Activated CD4-positive, alpha-beta T cell treated with anti-CD3 and anti-CD28 coated beads, Interleukin-2, amount 50 U/mL, for 48 hours (primary cell): ENCODE measurements at regions not wholly inside any gene's neighbourhood (a gene's known extent, or its start where the extent isn't known, plus 50 kb on each side); places are given as distances from the start of the nearest gene placed in this dataset.
A peak's percentile ranks its signal among the peaks of the same experiment; 100 is the strongest.

Experiments used
- DNase-seq, 2 experiments: peaks; one replicate each; pipeline ENCODE4 v3.0.0-alpha.2; 2020

DNA sequence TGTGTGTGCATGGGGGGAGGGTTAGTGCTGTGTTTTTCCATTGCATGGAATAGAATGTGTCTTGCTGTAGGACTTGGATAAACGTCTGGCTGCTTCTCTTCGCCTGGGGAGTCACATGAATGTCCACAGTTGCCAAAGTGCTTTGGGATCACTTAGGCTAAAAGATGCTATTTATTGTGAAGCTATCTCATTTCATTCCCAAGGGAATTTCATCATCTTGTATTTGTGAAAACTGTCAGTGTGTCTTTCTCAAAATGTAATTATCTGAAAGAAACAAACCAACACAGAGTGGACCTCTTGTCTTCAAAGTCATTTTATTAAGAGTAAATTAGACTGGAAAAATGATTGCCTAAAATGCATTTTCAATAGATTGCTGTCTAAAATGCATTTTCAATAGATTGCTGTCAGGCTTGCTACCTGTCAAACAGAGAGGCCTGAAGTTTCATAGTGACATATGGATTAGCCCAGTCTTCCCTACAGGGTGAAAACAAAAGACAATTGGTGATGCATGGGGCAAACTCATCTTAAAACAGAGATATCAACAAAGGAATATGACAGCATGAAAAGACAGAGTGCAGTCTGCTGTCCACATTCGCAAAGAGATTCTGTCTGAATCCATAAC is 117.1 kb upstream of the GOLIM4 start:
- no peak for DNase-seq

DNA sequence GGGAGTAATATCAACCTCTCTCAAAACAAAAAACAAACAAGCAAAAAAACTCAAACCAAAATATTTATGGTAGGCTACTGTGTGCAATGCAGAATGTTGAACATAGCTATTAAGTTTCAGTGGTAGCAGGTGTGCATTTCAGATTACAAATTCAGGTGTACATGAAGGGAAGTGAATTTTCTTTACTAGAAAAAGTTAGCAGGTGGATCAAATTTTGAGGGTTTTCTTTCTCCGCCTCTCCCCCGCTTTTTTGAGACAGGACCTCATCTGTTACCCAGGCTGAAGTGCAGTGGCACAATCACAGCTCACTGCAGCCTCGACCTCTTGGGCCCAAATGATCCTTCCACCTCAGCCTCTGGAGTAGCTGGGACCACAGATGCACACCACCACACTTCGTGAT is 109.7 kb upstream of the GOLIM4 start:
- DNase-seq: no peak

DNA sequence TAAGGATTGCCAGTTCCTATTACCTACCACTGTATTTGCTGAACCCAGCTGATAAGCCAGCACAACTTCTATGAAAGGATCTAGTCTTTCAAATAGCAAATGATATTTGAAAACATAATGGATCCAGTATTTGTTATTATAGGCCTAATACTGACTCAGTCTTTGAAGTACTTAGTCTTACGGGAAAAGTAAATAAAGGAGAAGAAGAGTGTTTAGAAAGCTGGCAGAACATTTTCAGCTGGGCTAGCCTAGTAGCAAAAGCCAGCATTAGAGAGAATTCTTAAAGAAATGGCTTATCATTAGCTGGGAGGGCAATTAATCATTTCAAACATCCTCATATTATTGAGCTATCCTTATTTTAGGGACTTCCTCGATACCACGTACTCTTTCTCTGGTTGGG is 101.4 kb upstream of the GOLIM4 start:
- no peak for DNase-seq

DNA sequence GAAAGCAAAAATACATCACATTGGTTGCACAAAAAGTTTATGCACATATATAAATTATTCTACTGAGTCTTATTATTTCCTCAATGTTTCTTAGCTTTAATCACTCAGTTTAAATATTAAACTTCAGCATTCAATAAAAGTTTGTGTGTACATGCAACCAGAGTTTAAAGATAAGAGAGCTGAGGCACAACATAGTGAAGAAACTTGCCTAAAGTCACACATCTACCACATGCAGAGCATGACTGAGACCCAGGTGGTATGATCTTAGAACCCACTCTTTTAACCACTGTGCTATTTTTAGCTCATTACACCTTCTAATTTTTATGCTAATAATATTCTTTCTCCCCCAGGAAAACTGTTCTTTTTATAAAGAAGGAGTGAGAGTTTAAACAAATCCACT is 96.1 kb upstream of the GOLIM4 start:
- DNase-seq: no peak

DNA sequence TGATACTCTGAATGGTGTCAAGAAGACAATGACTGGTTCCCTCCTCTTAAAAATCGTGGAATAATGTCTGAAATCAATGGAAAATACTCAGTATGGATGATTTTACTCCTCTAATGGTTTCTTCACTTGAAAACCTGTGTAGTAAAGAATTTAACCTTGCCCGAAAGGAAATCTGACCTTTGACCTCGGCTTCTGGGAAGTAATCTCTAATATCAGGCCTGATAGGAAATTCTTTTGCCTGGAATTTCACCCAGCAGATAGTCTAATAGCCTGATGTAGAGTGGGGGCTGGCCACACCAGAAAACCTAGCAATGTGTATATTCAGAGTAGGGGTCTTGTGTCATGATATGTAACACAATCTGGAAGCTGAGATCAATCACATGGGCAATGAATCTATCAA is 91.5 kb upstream of the GOLIM4 start:
- no peak for DNase-seq

DNA sequence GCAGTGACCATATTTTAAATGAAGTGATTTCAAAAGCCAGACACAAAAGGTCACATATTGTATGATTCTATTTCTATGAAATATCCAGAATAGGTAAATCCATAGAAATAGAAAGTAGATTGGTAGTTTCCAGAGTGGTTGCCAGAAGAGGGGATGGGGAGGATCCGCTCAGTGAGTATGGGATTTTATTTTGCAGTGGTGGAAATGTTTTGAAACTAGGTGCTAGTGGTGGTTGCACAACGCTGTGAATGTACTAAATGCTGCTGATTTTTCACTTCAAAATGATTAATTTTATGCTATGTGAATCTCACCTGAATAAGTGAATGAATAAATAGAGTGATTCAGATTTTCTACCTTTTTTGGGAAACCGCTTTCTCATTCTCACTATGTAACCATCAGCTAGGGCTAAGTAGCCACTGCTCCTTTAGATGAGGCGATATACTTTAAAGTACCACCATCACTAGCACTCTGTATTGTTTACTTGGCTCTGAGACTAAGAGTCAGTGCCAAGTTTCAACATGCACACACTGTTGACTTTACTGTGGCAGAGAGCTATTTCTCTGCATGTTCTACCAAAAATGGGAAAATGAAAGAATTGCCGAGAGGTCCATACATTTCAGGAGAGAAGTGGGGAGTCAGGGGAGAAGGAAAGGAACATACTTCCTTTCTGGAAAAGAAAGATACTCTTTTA is 90.7 kb upstream of the GOLIM4 start:
- DNase-seq: no peak

DNA sequence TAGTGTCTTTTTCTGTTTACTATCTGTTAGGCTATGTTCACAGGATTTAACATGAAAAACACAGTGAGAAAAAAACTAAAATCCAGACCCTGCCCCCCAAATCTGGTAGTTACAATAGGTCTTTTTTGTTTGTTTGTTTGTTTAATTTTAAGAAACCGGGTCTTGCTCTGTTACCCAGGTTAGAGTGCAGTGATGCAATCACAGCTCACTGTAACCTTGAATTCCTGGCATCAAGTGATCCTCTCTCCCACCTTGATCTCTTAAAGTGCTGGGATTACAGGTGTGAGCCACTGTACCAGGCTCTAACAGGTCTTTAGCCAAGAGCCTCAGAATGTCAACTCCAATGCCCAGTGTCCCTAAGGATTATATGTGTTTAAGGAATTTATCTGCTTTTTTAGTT is 88.0 kb upstream of the GOLIM4 start:
- no peak for DNase-seq

DNA sequence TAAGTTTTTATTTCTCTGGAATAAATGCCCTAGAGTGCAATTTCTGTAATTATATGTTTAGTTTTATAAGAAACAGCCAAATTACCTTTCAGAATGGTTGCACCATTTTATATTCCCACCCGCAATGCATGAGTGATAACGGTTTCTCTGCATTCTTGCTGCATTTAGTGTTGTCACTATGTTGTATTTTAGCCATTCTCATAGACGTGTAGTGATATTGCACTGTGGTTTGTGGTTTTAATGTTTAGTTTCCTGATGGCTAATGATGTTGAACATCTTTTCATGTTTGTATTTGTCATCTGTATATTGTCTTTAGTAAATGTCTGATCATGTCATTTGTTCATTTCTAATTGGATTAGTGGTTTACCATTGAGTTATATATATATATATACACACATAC is 73.0 kb upstream of the GOLIM4 start:
- no peak for DNase-seq

DNA sequence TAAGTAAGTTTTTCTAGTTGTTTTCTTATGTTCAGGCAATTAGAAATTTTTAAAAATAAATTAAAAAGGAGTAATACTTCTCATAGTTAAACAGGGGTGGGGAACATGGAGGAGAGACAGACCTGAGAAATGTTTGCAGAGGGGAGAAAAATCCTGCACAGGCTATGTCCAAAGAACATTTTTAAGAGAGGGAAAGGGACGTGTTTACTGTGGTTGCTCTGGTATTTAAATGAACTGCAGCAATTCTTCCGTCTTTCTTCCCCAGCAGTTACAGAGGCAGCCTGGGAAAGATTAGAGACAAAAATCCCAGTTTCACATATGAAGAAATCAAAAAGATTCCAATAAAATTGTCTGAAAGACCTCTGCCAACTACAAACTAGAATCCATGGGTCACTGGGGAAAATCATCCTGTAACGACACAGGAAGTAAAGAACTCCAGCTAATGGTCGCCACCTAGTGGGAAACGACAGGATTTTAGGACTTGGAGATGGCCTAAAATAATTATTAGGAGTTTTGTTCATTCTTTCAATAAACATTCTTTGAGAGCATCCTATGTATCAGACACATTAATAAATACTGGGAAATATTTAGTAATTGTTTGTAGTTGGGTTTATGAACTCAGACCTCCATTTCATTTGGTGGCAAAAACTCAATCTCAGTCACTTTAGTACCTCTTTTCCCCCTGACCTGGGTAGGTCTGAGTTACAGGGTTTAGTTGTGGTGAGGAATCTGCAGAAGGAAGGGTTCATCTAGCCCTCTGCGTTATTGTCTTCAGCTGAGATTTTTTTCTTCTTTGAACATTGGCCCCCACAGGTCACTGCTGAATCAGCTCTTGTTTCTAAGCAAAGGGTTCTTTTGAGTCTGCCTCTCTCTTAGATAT is 69.9 kb upstream of the GOLIM4 start:
- DNase-seq: peak; percentile 6 to 38

DNA sequence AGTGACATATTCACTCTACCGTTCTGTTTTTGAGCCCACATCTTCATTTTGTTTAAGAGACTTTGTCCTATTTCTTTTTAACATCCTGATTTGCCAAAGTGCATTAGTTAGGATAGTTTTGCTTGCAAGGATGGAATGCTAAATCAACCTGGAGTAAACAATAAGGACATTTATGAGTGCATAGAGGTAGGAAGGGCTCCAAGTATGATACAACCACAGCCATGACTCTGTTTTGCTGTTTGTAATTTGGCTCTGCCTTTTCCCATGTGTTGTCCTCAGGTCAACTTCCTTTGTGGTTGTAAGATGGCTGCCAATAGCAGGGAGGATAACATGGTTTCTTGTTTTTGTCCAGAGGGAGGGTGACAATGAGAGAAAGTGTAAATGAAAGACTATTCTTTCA is 66.4 kb upstream of the GOLIM4 start:
- DNase-seq: no peak

DNA sequence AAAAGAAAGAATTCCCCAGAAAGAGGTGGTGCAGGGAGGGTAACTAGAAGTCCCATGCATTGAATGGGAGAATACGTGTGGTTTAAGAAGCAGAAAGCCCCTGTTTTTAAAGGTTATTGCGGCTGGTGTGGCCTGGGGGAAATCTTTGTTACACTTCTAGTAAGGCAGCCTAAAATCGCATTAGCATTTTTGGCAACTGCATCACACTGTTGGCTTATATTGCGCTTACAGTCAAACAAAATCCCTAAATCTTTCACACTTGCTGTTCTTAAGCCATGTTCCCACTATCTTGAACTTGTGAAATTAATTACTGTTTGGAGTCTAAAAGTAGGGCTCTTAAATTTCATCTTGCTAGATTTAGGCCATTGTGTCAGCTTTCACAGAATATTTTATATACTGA is 66.0 kb upstream of the GOLIM4 start:
- no peak for DNase-seq

DNA sequence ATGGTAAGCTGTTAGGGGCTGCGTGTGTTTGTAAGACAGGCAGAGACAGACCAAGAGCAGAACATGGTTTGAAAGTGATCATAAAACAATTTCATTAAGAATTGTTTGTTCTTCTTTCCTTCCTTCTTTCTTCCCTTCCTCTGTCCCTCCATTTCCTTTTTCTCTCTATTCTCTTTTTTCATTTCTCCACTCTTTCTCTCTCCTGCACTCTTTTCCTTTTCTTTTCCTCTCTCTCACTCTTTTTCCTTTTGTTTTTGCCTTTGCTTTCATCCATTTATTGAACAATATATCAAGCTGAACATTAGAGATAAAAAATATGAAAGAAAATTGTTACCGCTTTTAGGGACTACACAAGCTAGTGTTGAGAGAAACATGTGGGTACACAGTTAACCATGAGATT is 62.2 kb upstream of the GOLIM4 start:
- DNase-seq: no peak

DNA sequence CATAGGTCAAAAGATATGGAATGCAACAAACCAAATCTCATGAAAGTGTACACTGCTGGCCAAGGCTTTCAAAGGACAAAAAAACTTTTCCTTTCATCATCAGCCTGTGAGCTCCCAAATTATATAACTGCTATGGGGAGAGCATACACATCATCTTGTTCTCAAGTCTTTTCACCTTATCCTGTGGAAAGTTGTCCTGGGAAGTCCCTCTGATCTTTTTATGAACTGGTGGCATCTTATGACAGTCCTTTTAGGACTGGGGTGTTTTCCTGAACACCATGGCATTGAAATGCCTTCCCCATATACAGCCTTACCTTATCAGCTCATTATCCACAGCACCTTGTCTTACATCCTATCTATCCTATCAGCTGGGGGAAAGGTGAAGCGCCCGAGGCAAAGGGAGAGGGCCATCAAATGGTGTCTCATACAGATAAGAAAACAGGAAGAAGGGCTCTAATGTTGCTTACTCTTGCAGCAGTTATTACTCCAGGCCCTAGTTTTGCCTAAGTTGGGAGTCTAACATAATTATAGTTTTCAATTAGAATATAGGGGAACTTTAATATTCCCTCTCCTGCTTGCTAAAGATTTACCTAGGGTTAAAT is 61.5 kb upstream of the GOLIM4 start:
- no peak for DNase-seq

DNA sequence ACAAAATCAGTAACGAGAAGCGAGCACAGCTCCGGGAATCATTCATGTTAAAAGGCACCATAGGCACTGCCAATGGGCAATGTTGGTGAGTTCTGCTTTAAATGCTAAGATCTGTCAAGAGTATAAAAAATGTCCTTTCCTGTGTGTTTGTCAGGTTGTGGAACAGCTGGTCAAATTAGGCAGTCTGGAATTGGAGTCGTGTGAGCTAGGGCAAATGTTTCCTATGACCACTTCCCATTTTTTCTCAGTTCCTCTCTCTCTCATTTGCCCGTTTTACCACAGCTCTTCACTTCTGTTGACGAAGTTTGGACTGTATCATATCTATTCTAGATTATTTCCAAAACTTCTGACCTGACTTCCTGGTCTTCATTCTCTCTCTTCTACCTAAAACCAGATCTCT is 60.8 kb upstream of the GOLIM4 start:
- no peak for DNase-seq

DNA sequence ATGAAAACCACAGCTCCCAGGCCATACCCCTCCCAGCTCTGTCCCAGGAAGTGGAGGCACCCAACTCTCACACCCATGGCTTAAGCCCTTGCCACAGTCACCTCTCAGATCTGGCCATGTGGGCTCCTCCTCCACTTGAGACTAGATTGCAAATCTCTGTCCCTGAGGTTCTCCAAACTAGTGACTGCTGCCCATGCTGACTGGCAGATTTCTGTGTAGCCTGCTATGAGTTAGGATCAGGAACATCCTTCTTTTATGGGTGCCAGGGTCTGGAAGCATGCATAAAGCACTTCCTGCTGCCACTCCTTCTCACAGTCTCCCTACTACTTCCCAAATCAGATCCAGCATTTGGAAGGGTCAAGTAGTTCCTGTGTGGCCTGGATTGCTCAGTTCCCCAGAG is 59.6 kb upstream of the GOLIM4 start:
- no peak for DNase-seq

DNA sequence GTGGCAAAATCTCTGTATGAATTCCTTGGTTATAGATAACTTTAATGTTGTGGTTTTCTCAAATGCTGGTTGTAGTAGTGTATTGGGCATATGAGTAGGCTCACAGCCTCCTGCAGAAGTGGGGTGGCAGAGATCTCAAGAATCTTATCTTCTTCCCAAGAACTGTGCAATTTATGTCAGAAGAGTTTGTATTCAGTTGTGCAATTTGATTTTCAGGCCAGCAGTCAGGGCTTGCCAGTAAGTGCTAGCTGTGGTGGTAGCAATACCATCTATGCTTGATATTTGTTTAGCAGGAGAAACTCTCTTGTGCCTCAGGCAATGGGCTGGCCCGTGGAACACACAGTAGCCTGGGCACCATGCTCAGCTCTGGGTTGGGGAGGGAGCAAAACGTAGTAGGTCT is 58.4 kb upstream of the GOLIM4 start:
- DNase-seq: no peak

DNA sequence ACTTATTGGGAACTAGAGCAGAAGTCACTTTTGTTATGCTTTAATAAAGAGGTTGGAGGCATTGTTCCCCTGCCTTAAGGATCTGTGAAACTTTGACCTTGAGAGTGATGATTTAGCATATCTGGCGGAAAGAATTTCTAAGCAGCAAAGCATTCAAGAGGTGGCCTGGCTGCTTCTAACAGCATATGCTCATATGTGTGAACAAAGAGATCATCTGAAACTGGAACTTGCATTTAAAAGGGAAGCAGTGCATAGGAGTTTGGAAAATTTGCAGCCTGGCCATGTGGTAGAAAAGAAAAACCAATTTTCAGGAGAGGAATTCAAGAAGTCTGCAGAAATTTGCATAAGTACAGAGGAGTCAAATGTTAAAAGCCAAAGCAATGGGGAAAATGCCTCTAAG is 56.4 kb upstream of the GOLIM4 start:
- DNase-seq: no peak
